ENCODE measurements at regions not wholly inside any gene's neighbourhood (a gene's known extent, or its start where the extent isn't known, plus 50 kb on each side); places are given as distances from the start of the nearest gene placed in this dataset.

- POLR2A ChIA-PET, result no interaction called here
Observed at GRCh38 chr5:117686926-117687325, 1112.3 kb upstream of the SEMA6A start.

More at GRCh38 chr5:117686926-117687325, 1112.3 kb upstream of the SEMA6A start:
- ATAC-seq (no peak), DNase-seq (ENCODE audit: low spot score) (no peak)
- Mint-ChIP-seq H3K4me3 (no peak overlapping the region), H3K36me3 (no peaks in the 10 kb centered on the region), H3K9me3 (no peaks in the 10 kb centered on the region), H3K4me1 (no peaks in the 10 kb centered on the region), H3K27me3 (ENCODE audit: low read depth) (no peaks in the 10 kb centered on the region), H3K27ac (no peak overlapping the region)
- CTCF ChIA-PET, result no interaction called here
- no peak for TF ChIP-seq ZNF317 (CRISPR knock-in tag; IDR thresholded peaks at IDR 0.05; ENCODE audit: borderline replicate concordance, low read depth)
- TF ChIP-seq GABPB1 (CRISPR knock-in tag; IDR thresholded peaks at IDR 0.05), result no peak
- no peak for TF ChIP-seq NFATC4 (CRISPR knock-in tag; IDR thresholded peaks at IDR 0.05)
- no peak for TF ChIP-seq ZNF423 (CRISPR knock-in tag; IDR thresholded peaks at IDR 0.05)
- TF ChIP-seq USF1 (CRISPR knock-in tag; IDR thresholded peaks at IDR 0.05), result no peak
- no peak for TF ChIP-seq SP1 (CRISPR knock-in tag; conservative IDR thresholded peaks at IDR 0.05)
- TF ChIP-seq ZNF425 (CRISPR knock-in tag; conservative IDR thresholded peaks at IDR 0.05), result no peak
- TF ChIP-seq RORB (CRISPR knock-in tag; IDR thresholded peaks at IDR 0.05), result no peak
- no peak for TF ChIP-seq AR (CRISPR knock-in tag; IDR thresholded peaks at IDR 0.05)
- no peak for TF ChIP-seq SMAD3 (CRISPR knock-in tag; IDR thresholded peaks at IDR 0.05; ENCODE audit: borderline replicate concordance)
- no peak for TF ChIP-seq ATF3 (CRISPR knock-in tag; conservative IDR thresholded peaks at IDR 0.05)
- TF ChIP-seq MXD4 (CRISPR knock-in tag; IDR thresholded peaks at IDR 0.05; ENCODE audit: borderline replicate concordance), result no peak
- TF ChIP-seq FOXJ3 (CRISPR knock-in tag; IDR thresholded peaks at IDR 0.05; ENCODE audit: borderline replicate concordance), result no peak
- TF ChIP-seq IRF2 (CRISPR knock-in tag; IDR thresholded peaks at IDR 0.05; ENCODE audit: borderline replicate concordance, low read depth), result no peak
- TF ChIP-seq JAZF1 (CRISPR knock-in tag; IDR thresholded peaks at IDR 0.05), result no peak
- no peak for TF ChIP-seq ARID4B (CRISPR knock-in tag; IDR thresholded peaks at IDR 0.05; ENCODE audit: borderline replicate concordance)
- TF ChIP-seq NR2C2 (CRISPR knock-in tag; IDR thresholded peaks at IDR 0.05), result no peak
- TF ChIP-seq CREB1 (CRISPR knock-in tag; IDR thresholded peaks at IDR 0.05), result no peak
- no peak for TF ChIP-seq STAT6 (CRISPR knock-in tag; conservative IDR thresholded peaks at IDR 0.05; ENCODE audit: low read depth)
- TF ChIP-seq ZNF396 (CRISPR knock-in tag; IDR thresholded peaks at IDR 0.05; ENCODE audit: borderline replicate concordance), result no peak
